Esophagus muscularis mucosa (tissue), 4 donors: ENCODE measurements at regions not wholly inside any gene's neighbourhood (a gene's known extent, or its start where the extent isn't known, plus 50 kb on each side); places are given as distances from the start of the nearest gene placed in this dataset.

Source experiments
- DNase-seq: peaks from one replicate; pipeline ENCODE4 v3.0.0-alpha.2; 2017; ENCODE audit errors: extremely low spot score
- H3K27ac ChIP-seq, 4 donors: fragments of 200-600 bp; sonication (generic); replicated peaks in 1 of 4; 1 replicate in 3 of 4; 2 replicates in 1 of 4; pipeline ENCODE4 v1.5.1; 2016 to 2019; ENCODE audit warnings: mild to moderate bottlenecking in 1 of 4
- H3K27me3 ChIP-seq, 4 donors: fragments of 200-600 bp; sonication (generic); one replicate each; pipeline versions ENCODE4 v1.5.1 to v1.6.0; 2016 to 2019
- H3K36me3 ChIP-seq, 4 donors: fragments of 200-600 bp; sonication (generic); one replicate each; pipeline ENCODE4 v1.5.1; 2016 to 2019
- H3K4me1 ChIP-seq, 4 donors: fragments of 200-600 bp; sonication (generic); one replicate each; pipeline ENCODE4 v1.5.1; 2016 to 2019
- H3K4me3 ChIP-seq, 4 donors: fragments of 200-600 bp; sonication (generic); 1 replicate in 2 of 4; 2 replicates in 2 of 4; pipeline ENCODE4 v1.5.1; 2016 to 2019; ENCODE audit warnings: mild to moderate bottlenecking in 4 of 4, moderate library complexity in 1 of 4
- H3K9me3 ChIP-seq, 4 donors: fragments of 200-600 bp; sonication (generic); 1 replicate in 3 of 4; 2 replicates in 1 of 4; pipeline ENCODE4 v1.5.1; 2016 to 2019
- EP300 ChIP-seq: sonication (generic); formaldehyde crosslinking; IDR thresholded peaks from one replicate; pipeline ENCODE4 v1.6.1; 2017; ENCODE audit warnings: antibody characterized with exemption
- POLR2A ChIP-seq: fragments of 450-650 bp; IDR thresholded peaks from one replicate; pipeline ENCODE4 v1.6.1; 2017; ENCODE audit warnings: antibody characterized with exemption, moderate library complexity, mild to moderate bottlenecking, low read depth
- POLR2AphosphoS5 ChIP-seq, 2 donors: sonication (generic); formaldehyde crosslinking; IDR thresholded peaks; one replicate each; pipeline ENCODE4 v1.6.1; 2017; ENCODE audit warnings: antibody characterized with exemption in 2 of 2
- whole genome bisulfite sequencing: methylation state at CpG from one replicate; pipeline ENCODE4 v1.1.5; 2018; 5-methylcytosine and 5-hydroxymethylcytosine counted together
- intact Hi-C: fragments of 100-400 bp; cut with DNase I; formaldehyde crosslinking; loops from one replicate; pipeline ENCODE4 v1.15.1; 2023
- TF ChIP-seq, protein P1 (sequence below), 3 experiments: fragments of 200-600 bp in 2 of 3; fragments of 450-650 bp in 1 of 3; sonication (generic) in 2 of 3; IDR thresholded peaks; one replicate each; pipeline ENCODE4 v1.5.1; 2017 to 2019; ENCODE audit warnings: antibody characterized with exemption in 3 of 3, mild to moderate bottlenecking in 2 of 3, moderate library complexity in 1 of 3

DNA sequence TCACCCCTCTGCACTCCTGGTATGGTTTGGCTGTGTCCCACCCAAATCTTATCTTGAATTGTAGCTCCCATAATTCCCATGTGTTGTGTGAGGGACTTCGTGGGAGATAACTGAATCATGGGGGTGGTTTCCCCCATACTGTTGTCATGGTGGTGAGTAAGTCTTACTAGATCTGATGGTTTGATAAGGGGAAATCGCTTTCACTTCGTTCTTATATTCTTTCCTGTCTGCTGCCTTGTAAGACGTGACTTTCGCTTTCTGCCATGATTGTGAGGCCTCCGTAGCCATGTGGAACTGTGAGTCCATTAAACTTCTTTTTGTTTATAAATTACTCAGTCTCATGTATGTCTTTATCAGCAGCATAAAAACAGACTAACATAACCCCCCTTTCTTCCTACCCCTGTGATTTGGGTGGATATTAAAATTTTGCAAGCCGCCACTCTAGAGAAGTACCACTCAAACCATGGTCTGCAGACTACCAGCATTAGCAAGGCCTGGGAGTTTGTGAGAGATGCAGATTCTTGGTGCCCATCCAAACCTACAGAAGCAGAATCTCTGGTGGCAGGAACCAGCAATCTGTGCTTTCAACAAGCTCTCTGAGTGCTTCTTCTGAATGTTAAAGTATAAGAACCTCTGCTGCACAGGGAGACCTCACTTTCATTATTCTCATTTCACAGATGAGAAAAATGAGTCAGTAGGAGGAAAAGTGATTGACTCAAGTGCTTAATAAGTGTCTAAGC is 999.5 kb upstream of the EEF2KMT start:
- H3K9me3 ChIP-seq: peaks cover 0 to 19% (median 11%) of the 10 kb centered on the region in 4 donors
- no peaks in the 10 kb centered on the region for H3K4me1 ChIP-seq
- WGBS: 87% methylated on average over 7 of the region's 7 CpGs
- no peak overlapping the region for H3K4me3 ChIP-seq
- H3K27ac ChIP-seq: no peak overlapping the region
- H3K27me3 ChIP-seq: no peaks in the 10 kb centered on the region
- intact Hi-C loops: no loop called here
- TF ChIP-seq EP300 (no peak), POLR2AphosphoS5 (IDR thresholded peaks at IDR 0.05) (no peak)
- TF ChIP-seq, protein P1, sequence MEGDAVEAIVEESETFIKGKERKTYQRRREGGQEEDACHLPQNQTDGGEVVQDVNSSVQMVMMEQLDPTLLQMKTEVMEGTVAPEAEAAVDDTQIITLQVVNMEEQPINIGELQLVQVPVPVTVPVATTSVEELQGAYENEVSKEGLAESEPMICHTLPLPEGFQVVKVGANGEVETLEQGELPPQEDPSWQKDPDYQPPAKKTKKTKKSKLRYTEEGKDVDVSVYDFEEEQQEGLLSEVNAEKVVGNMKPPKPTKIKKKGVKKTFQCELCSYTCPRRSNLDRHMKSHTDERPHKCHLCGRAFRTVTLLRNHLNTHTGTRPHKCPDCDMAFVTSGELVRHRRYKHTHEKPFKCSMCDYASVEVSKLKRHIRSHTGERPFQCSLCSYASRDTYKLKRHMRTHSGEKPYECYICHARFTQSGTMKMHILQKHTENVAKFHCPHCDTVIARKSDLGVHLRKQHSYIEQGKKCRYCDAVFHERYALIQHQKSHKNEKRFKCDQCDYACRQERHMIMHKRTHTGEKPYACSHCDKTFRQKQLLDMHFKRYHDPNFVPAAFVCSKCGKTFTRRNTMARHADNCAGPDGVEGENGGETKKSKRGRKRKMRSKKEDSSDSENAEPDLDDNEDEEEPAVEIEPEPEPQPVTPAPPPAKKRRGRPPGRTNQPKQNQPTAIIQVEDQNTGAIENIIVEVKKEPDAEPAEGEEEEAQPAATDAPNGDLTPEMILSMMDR (IDR thresholded peaks at IDR 0.05): no peak
- no peak for DNase-seq
- no peaks in the 10 kb centered on the region for H3K36me3 ChIP-seq

DNA sequence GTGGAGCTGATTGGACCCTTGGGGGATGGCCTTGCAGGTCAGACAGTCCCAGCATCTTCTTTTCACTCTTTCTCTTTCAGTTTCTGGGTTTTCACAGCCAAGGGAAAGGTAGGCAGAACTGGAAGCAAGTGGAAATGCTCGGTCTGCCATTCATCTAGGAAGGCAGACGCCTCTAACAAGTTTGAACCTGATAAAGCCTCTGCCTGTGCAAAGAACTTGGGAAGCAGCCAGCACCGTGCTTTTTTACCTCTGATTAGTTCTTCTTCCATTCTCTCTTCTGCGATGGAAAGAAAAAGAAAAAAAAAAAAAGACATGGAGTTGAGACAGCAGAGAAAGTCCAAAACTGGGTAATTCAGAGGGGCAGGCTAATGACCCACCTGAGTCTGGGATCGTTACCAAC is 997.8 kb upstream of the EEF2KMT start:
- WGBS: 68% methylated on average over 5 of the region's 5 CpGs
- TF ChIP-seq EP300 (no peak), POLR2AphosphoS5 (IDR thresholded peaks at IDR 0.05) (no peak), POLR2A (no peak)
- TF ChIP-seq, protein P1 (IDR thresholded peaks at IDR 0.05): no peak

DNA sequence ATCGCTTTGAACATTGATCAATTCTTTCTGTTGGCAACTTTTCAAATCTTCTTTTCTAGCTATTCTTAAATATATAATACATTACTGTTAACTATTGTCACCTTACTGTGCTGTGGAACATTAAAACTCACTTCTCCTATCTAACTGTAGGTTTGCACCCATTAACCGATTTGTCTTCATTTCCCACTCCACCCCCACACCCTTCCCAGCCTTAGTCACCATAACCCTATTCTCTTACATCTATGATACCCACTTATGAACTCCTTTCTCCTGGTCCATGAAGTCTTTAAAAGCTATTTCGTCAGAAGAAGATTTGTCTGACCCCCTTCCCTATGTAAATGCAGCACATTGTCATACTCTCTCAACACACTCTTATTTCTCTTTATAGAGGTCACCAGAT is 993.4 kb upstream of the EEF2KMT start:
- intact Hi-C loops: no loop called here
- Histone ChIP-seq H3K27me3 (no peaks in the 10 kb centered on the region), H3K27ac (no peak overlapping the region), H3K36me3 (no peaks in the 10 kb centered on the region), H3K4me3 (no peak overlapping the region), H3K9me3 (peaks cover 0 to 38% (median 15%) of the 10 kb centered on the region in 4 donors), H3K4me1 (no peaks in the 10 kb centered on the region)
- no peak for DNase-seq
- 88% methylated on average over 3 of the region's 3 CpGs for WGBS
- TF ChIP-seq, protein P1 (IDR thresholded peaks at IDR 0.05): no peak
- TF ChIP-seq POLR2AphosphoS5 (IDR thresholded peaks at IDR 0.05) (no peak), EP300 (no peak), POLR2A (no peak)

More for the DNA sequence above, 997.8 kb upstream of the EEF2KMT start:
- Histone ChIP-seq H3K27me3 (no peaks in the 10 kb centered on the region), H3K27ac (no peak overlapping the region), H3K4me3 (no peak overlapping the region), H3K9me3 (peaks cover 0 to 28% (median 14%) of the 10 kb centered on the region in 4 donors), H3K4me1 (no peaks in the 10 kb centered on the region), H3K36me3 (no peaks in the 10 kb centered on the region)
- DNase-seq: no peak
- intact Hi-C loops: no loop called here

DNA sequence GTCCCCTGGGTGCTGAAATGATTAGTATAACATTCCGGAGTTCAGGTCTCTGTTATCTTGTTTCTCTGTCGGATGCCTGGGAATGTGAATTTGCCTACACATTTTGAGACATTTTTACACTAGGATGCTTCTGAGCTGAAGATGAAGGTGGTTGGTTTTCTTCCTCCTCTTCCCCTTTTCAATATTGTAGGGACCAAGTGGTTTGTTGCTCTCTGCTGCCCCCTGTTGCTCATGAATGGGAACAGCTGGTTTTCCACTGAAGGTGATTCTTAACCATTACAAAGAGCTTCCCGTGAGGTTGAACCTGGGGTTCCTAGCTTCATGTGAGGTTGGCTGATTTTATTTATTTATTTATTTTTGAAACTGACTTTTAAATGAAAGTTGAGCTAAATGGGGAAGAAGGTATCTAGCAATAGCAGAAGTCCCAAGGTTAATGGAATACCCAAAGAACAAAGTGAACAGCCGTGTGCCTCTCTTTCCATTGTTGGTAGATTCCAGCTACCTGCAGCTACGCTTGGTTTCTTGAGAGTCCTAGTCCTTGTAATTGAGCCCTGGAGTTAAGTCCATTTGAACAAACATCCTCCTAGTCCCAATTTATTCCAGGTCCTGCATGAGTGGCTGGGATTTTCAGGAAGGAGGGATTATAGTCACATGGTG is 983.9 kb upstream of the EEF2KMT start:
- DNase-seq: no peak
- WGBS: 57% methylated on average over 3 of the region's 5 CpGs
- H3K4me3 ChIP-seq: no peak overlapping the region
- H3K27ac ChIP-seq: no peak overlapping the region
- intact Hi-C loops: no loop called here
- TF ChIP-seq, protein P1 (IDR thresholded peaks at IDR 0.05): peak in 2 of 3 experiments; percentile 25 to 27
- TF ChIP-seq POLR2A: no peak
- H3K36me3 ChIP-seq: no peaks in the 10 kb centered on the region
- no peaks in the 10 kb centered on the region for H3K4me1 ChIP-seq
- peaks cover 0 to 5% (median 2%) of the 10 kb centered on the region in 4 donors for H3K9me3 ChIP-seq
- no peaks in the 10 kb centered on the region for H3K27me3 ChIP-seq
